Neutrophil (primary cell): ENCODE measurements at regions not wholly inside any gene's neighbourhood (a gene's known extent, or its start where the extent isn't known, plus 50 kb on each side); places are given as distances from the start of the nearest gene placed in this dataset.

Experiments used
- H3K27ac ChIP-seq: fragments of 200-600 bp; sonication (generic); 2 replicates; pipeline ENCODE4 v1.5.1; 2016; ENCODE audit warnings: mild to moderate bottlenecking, moderate library complexity
- H3K27me3 ChIP-seq: fragments of 200-600 bp; sonication (generic); 2 replicates; pipeline ENCODE4 v1.6.0; 2016; ENCODE audit warnings: mild to moderate bottlenecking
- H3K36me3 ChIP-seq: fragments of 200-600 bp; sonication (generic); 2 replicates; pipeline ENCODE4 v1.5.1; 2017
- H3K4me1 ChIP-seq, 2 experiments: fragments of 200-600 bp in 1 of 2; sonication (generic) in 1 of 2; 1 replicate in 1 of 2; 2 replicates in 1 of 2; pipeline versions ENCODE4 v1.5.1 to v1.6.1; 2013 to 2016; ENCODE audit warnings: low read depth in 1 of 2, low read length in 1 of 2, mild to moderate bottlenecking in 1 of 2, moderate library complexity in 1 of 2; ENCODE audit not compliant: control insufficient read depth in 1 of 2, insufficient read depth in 1 of 2
- H3K4me3 ChIP-seq, 2 experiments: fragments of 200-600 bp in 1 of 2; sonication (generic) in 1 of 2; 1 replicate in 1 of 2; 2 replicates in 1 of 2; pipeline ENCODE4 v1.5.1; 2013 to 2016; ENCODE audit warnings: low read depth in 1 of 2, low read length in 1 of 2, mild to moderate bottlenecking in 1 of 2, moderate library complexity in 1 of 2
- H3K9me3 ChIP-seq: fragments of 200-600 bp; sonication (generic); 2 replicates; pipeline ENCODE4 v1.5.1; 2016
- TF ChIP-seq, protein P1 (sequence below): fragments of 200-600 bp; sonication (generic); IDR thresholded peaks from 2 replicates; pipeline ENCODE4 v1.5.1; 2016; ENCODE audit warnings: antibody characterized with exemption

- H3K27me3 ChIP-seq = no peaks in the 10 kb centered on the region
Observed at GRCh38 chrY:7771771-7772170, 860.2 kb upstream of the AMELY start.

GRCh38 chrY:7769790-7770375 lies 858.3 kb upstream of the AMELY start:
- no peaks in the 10 kb centered on the region for H3K9me3 ChIP-seq
- TF ChIP-seq, protein P1, sequence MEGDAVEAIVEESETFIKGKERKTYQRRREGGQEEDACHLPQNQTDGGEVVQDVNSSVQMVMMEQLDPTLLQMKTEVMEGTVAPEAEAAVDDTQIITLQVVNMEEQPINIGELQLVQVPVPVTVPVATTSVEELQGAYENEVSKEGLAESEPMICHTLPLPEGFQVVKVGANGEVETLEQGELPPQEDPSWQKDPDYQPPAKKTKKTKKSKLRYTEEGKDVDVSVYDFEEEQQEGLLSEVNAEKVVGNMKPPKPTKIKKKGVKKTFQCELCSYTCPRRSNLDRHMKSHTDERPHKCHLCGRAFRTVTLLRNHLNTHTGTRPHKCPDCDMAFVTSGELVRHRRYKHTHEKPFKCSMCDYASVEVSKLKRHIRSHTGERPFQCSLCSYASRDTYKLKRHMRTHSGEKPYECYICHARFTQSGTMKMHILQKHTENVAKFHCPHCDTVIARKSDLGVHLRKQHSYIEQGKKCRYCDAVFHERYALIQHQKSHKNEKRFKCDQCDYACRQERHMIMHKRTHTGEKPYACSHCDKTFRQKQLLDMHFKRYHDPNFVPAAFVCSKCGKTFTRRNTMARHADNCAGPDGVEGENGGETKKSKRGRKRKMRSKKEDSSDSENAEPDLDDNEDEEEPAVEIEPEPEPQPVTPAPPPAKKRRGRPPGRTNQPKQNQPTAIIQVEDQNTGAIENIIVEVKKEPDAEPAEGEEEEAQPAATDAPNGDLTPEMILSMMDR = no peak
- H3K27me3 ChIP-seq = no peaks in the 10 kb centered on the region
- H3K27ac ChIP-seq = no peak overlapping the region
- peaks cover 0 to 11% of the 10 kb centered on the region in 2 experiments for H3K4me1 ChIP-seq
- no peak overlapping the region for H3K4me3 ChIP-seq
- no peaks in the 10 kb centered on the region for H3K36me3 ChIP-seq

More at GRCh38 chrY:7771771-7772170, 860.2 kb upstream of the AMELY start:
- Histone ChIP-seq H3K4me3 (no peak overlapping the region), H3K27ac (no peak overlapping the region), H3K4me1 (no peaks in the 10 kb centered on the region), H3K9me3 (no peaks in the 10 kb centered on the region), H3K36me3 (no peaks in the 10 kb centered on the region)
- TF ChIP-seq, protein P1 = no peak

GRCh38 chrY:7768901-7769300 lies 857.3 kb upstream of the AMELY start:
- Histone ChIP-seq H3K27ac (no peak overlapping the region), H3K9me3 (no peaks in the 10 kb centered on the region), H3K4me1 (peaks cover 0 to 12% of the 10 kb centered on the region in 2 experiments), H3K27me3 (no peaks in the 10 kb centered on the region), H3K4me3 (no peak overlapping the region), H3K36me3 (no peaks in the 10 kb centered on the region)
- TF ChIP-seq, protein P1 = no peak

DNA sequence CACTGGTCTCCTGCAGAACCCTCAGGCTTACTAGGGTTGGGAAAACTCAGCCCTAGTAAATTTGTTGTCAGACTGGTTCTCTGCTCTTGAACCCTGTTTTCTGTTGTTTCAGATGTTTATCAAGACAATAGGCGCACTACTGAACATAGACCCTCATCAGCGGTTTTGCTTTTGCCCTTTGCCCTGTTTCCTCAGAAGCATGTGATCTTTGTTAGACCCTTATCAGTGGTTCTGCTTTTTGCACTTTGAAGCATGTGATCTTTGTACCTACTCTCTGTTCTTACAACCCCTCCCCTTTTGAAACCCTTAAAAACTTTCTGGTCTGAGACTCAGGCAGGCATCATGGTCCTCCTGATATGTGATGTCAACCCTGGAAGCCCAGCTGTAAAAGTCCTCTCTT lies 842.2 kb upstream of the AMELY start:
- H3K4me3 ChIP-seq = no peak overlapping the region
- H3K27ac ChIP-seq = no peak overlapping the region
- TF ChIP-seq, protein P1 = no peak
- H3K27me3 ChIP-seq = no peaks in the 10 kb centered on the region
- H3K4me1 ChIP-seq = no peaks in the 10 kb centered on the region
- H3K9me3 ChIP-seq = no peaks in the 10 kb centered on the region
- H3K36me3 ChIP-seq = no peaks in the 10 kb centered on the region

DNA sequence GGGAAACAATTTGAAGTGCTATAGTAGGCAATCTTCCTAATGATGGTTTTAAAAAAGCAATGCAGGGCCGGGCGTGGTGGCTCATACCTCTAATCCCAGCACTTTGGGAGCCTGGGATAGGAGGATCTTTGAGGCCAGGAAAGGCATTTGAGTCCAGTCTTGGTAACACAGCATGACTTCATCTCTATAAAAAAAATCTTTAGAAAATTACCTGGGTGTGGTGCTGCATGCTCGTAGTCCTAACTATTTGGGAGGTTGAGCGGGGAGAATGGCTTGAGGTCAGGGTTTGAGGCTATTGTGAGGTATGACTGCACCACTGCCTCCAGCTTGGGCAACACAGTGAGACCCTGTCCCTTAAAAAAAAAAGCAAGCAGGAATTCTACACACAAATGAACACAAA lies 835.2 kb upstream of the AMELY start:
- H3K9me3 ChIP-seq = no peaks in the 10 kb centered on the region
- H3K4me3 ChIP-seq = no peak overlapping the region

More for the DNA sequence above, 835.2 kb upstream of the AMELY start:
- H3K36me3 ChIP-seq = no peaks in the 10 kb centered on the region
- no peak overlapping the region for H3K27ac ChIP-seq
- H3K27me3 ChIP-seq = no peaks in the 10 kb centered on the region
- H3K4me1 ChIP-seq = no peaks in the 10 kb centered on the region
- TF ChIP-seq, protein P1 = no peak
